HG03432 (cell line): ENCODE measurements at regions not wholly inside any gene's neighbourhood (a gene's known extent, or its start where the extent isn't known, plus 50 kb on each side); places are given as distances from the start of the nearest gene placed in this dataset.

Experiments
- ATAC-seq: cut with Tn5 transposase; IDR thresholded peaks from one replicate; pipeline ENCODE4 v1.9.1; 2021; ENCODE audit warnings: mild to moderate bottlenecking, moderate library complexity; ENCODE audit not compliant: unreplicated experiment

GRCh38 chr4:27467351-27467750 lies 606.7 kb downstream of the STIM2 start:
- no peak for ATAC-seq

GRCh38 chr4:27472364-27472763 lies 611.7 kb downstream of the STIM2 start:
- ATAC-seq: no peak

GRCh38 chr4:27474691-27475090 lies 614.0 kb downstream of the STIM2 start:
- no peak for ATAC-seq

GRCh38 chr4:27484216-27484615 lies 623.6 kb downstream of the STIM2 start:
- ATAC-seq: no peak

- ATAC-seq: no peak
These were observed 629.7 kb downstream of the STIM2 start for GRCh38 chr4:27490315-27490714.

- ATAC-seq: no peak
These were observed 630.1 kb downstream of the STIM2 start for GRCh38 chr4:27490766-27491165.

GRCh38 chr4:27506401-27506800 lies 645.8 kb downstream of the STIM2 start:
- no peak for ATAC-seq

GRCh38 chr4:27514711-27515110 lies 654.1 kb downstream of the STIM2 start:
- no peak for ATAC-seq

- no peak for ATAC-seq
These were observed 654.5 kb downstream of the STIM2 start for GRCh38 chr4:27515140-27515539.

GRCh38 chr4:27518876-27519275 lies 658.2 kb downstream of the STIM2 start:
- ATAC-seq: no peak

GRCh38 chr4:27524224-27524623 lies 663.6 kb downstream of the STIM2 start:
- no peak for ATAC-seq

- ATAC-seq: no peak
These were observed 673.8 kb downstream of the STIM2 start for GRCh38 chr4:27534488-27534887.

GRCh38 chr4:27568236-27568951 lies 707.8 kb downstream of the STIM2 start:
- ATAC-seq: no peak

- ATAC-seq: no peak
These were observed 708.3 kb downstream of the STIM2 start for GRCh38 chr4:27568952-27569319.

GRCh38 chr4:27574743-27575142 lies 714.1 kb downstream of the STIM2 start:
- ATAC-seq: no peak

GRCh38 chr4:27577951-27578350 lies 717.3 kb downstream of the STIM2 start:
- ATAC-seq: no peak

GRCh38 chr4:27592738-27593137 lies 732.1 kb downstream of the STIM2 start:
- ATAC-seq: no peak

GRCh38 chr4:27594922-27595321 lies 734.3 kb downstream of the STIM2 start:
- ATAC-seq: no peak

GRCh38 chr4:27595571-27596360 lies 735.1 kb downstream of the STIM2 start:
- ATAC-seq: no peak

- no peak for ATAC-seq
These were observed 741.5 kb downstream of the STIM2 start for GRCh38 chr4:27602172-27602571.

GRCh38 chr4:27604692-27605091 lies 744.1 kb downstream of the STIM2 start:
- ATAC-seq: no peak

GRCh38 chr4:27616166-27616565 lies 755.5 kb downstream of the STIM2 start:
- ATAC-seq: no peak
